ENCODE measurements at regions not wholly inside any gene's neighbourhood (a gene's known extent, or its start where the extent isn't known, plus 50 kb on each side); places are given as distances from the start of the nearest gene placed in this dataset.

GRCh38 chr14:101362529-101363260 is 198.6 kb upstream of the DIO3 start:
- no peak for DNase-seq

- no peak for DNase-seq
Measured at GRCh38 chr14:101363261-101363555, 198.1 kb upstream of the DIO3 start.

- DNase-seq, result no peak
Measured at GRCh38 chr14:101363880-101364391, 197.4 kb upstream of the DIO3 start.

- no peak for DNase-seq
Measured at GRCh38 chr14:101364503-101365328, 196.6 kb upstream of the DIO3 start.

GRCh38 chr14:101365329-101366158 is 195.8 kb upstream of the DIO3 start:
- DNase-seq, result no peak

- DNase-seq, result no peak
Measured at GRCh38 chr14:101367421-101368261, 193.7 kb upstream of the DIO3 start.

DNA sequence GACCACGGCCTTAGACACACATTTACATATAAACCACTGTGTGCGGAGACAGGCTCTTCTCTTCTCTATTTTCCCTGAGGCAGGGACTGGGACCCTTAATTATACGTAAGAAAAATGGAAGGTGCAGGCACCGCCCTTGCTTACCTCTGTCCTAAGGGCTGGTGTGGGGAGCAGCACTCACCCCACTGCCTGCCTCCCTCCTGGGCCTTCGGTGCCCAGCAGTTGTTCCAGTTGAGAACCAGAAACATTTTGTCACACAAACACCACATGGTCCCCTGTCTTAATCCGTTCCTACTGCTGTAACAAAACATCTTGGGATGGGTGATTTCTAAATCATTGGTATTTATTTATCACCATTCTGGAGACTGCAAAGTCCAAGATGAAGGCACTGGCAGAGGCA is 192.7 kb upstream of the DIO3 start:
- DNase-seq, result no peak

DNA sequence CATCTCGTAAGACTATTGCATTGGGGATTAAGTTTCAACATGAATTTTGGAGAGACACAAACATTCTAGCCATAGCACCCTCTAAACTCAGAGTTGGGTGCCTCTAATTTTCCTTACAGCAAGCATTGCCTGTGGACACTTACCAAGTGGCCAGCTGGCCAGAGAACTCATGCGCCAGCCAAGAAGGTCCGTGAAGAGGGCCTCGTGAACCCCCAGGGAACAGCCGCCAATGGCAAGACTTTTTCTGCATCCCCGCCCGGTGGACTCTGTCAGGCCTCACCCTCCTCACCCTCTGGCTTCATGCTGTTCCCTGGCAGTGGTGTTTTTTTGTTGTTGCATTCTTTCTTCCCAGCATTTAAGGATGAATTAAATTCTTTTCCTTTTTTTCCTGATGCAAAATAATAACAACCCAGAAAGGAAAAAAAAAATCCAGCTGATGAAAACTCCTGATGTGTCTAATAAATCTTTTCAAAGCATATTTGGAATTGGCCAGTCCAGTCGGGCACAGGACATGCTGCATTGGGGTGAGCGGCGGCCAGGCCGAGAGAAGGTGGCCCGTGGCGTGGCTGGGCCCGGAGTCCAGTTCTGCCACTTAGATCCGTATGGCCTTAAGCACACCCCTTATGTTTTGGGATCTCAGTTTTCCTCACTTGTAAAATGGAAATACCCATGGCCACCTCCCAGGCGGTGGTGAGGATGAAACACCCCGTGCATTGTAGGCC is 191.9 kb upstream of the DIO3 start:
- no peak for DNase-seq

DNA sequence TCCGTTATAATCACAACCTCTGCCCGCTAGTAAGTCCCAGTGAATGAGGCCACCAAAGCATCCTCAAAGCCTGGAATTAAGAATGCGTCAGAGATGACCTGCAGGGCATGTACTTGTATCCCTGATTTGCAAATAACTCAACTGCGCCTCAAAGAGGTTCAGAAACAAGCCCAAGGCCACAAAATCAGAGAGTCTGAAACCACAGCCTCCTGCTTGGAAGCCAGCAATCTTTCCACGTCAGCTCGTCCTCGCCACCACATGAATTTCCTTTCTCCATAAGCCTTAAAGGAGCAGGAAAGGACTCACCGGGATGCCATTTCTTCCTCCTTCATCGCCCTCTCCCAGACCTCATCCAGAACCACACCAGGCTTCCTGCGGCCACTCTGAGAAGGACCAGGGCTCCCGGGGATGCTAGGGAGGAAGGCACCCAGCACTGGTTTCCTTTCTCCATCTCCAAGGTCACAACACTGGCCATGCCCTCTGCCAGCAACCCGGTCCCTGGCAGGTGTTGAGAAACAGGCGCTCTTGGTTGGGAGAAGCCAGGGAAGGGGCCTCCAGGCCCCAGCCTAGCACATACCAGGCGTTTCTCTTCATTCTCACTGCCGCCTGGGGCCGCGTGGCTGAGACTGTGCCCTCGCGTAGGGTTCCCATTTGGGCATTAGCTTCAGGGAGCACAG is 191.2 kb upstream of the DIO3 start:
- no peak for DNase-seq

GRCh38 chr14:101370593-101371569 is 190.4 kb upstream of the DIO3 start:
- no peak for DNase-seq

DNA sequence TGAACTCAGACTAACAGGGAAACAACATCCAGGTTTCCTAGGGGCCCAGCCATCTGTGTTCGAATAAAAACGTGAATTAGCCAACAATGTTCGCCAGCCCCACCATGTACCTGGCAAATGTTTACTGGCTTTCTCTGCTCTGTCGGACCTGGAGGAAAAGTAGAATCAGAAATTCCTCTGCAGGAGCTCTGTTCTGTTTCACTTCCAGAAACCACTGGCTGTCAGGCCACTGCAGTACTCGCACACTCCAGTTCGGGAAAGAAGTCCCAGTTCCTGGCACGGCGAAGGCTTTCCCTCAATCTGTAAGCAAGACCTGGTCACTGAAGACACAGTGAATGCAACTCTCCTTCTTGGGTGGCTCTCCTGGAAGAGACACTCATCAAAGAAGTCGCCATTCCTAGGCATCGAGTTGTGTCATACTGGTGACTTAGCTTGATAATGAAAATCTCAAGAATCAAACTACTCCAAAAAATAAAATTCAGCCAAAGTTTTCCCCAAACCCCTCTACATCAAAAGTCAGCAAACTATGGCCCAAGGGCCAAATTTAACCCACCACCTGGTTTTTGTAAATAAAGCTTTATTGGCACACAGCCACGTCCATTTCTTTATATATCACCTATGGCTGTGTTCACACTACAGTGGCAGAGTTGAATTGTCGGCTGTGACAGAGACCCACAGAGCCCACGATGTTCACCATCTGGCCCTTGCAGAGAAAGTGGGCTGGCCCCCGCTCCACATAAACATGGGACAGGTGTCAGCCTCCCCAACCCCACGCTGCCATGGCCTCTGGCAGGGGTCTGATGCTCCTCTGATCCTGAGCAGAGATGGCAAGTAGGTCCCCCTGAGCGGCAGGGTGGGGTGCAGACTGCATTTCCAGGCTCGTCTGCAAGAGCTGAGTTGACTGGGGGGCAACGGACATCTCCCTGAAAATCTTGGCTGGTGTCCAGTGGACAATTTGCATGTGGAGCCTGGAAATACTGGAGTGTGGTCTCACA is 189.2 kb upstream of the DIO3 start:
- DNase-seq, result peak; percentile 36

GRCh38 chr14:101372894-101373620 is 188.2 kb upstream of the DIO3 start:
- no peak for DNase-seq

DNA sequence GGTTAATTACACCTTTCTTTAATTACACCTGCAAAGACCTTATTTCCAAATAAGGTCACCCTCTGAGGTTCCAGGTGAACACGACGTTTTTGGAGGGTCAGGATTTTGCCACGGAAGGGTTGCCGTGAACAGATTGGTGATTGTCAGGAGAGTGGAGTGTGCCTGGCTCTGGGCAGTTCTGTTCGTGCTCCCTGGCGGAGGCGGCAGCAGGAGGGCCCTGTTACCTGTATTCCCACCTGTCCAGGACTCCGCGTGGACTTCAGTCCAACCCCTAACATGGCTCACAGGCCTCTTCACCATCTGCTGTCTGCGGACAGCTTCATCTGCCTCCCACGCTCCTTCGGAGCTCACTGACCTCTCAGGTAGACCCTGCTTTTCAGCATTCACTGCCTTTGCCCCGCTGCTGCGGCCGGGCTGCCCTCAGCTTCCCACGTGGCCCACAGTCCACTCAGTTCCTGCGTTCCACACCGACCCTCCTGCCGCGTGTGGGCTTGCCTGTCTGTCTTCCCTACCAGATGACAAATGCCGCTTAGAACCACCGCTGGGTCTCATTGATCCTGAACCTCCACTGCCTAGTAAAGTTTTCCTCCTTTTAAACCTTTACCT is 187.5 kb upstream of the DIO3 start:
- DNase-seq, result no peak

DNA sequence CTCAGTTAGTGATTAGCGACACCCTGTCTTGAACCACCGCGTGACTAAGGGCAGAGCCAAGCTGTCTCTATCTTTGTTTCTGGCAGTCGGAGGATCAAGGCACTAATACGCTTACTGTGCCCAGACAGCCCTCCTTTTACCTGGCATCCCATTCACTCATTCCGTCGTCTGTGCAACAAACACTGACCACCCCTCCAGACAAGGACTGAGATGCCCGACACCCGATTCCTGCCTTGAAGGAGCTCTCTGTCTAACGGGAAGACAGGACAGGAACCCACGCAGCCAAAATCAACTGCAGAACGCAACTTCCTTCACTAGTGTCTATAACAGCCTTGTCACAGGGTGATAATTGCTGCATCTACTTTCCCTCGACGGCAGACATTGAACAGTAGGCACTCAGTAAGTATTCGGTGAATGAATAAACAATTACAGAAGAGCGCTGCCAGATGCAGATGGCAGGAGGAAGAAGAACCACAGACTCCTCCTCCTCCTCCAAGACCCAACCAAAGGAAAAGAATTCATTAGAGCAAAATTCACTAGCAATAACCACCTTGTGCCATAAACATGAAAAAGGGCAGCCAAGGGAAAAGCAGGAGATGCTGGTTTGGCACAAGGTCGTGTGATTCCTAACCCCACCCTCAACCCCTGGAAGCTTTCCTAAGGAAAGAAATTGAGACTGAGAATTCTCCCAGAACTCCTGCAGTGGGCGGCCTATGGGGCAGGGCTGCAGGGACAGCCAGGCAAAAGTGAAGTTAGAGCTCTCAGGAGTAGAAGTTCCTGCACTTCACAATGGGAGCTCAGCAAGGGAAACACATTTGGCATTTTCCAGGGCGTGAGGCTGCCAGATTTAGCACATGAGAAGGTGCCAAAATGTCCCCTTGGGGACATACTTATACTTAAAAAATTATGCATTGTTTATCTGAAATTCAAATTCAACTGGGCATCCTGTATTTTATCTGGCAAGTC is 186.6 kb upstream of the DIO3 start:
- no peak for DNase-seq

GRCh38 chr14:101377069-101377468 is 184.2 kb upstream of the DIO3 start:
- no peak for DNase-seq

DNA sequence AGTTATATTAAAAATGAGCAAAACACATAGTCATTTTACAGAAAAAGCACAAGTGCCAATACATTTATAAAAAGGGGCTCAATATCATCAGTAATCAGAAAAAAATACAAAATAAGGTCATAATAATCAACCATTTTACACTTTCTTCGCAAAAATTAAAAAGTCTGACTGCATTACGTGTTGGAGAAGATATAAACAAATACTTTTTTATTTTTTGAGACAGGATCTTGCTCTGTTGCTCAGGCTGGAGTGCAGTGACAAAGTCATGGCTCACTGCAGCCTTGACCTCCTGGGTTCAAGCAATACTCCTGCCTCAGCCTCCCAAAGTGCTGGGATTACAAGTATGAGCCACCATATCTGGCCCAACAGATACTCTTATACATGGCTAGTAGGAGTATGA is 181.5 kb upstream of the DIO3 start:
- DNase-seq, result no peak

Measured in cerebellar nuclear complex (tissue), 1 donor.